ENCODE measurements at regions not wholly inside any gene's neighbourhood (a gene's known extent, or its start where the extent isn't known, plus 50 kb on each side); places are given as distances from the start of the nearest gene placed in this dataset.
"Not testable (repeated sequence)": the region's sequence is repeated elsewhere in the genome, so short reads cannot be mapped to it uniquely, and the experiment has no call there.

- Histone ChIP-seq H3K9ac (ENCODE audit: low read depth in 1 of 2, low read length in 2 of 2) (no peak overlapping the region), H3K4me3 (ENCODE audit: low read depth in 1 of 3, low read length in 3 of 3) (no peak overlapping the region), H3K27me3 (ENCODE audit: control insufficient read depth in 4 of 4, insufficient read depth in 4 of 4, low read length in 3 of 4) (no peaks in the 10 kb centered on the region), H3K27ac (ENCODE audit: low read depth in 1 of 2, low read length in 2 of 2) (no peak overlapping the region), H3K36me3 (ENCODE audit: control insufficient read depth in 4 of 4, insufficient read depth in 3 of 4, low read depth in 1 of 4, low read length in 3 of 4) (no peaks in the 10 kb centered on the region), H3K4me1 (ENCODE audit: control insufficient read depth in 4 of 4, insufficient read depth in 4 of 4, low read length in 3 of 4) (no peaks in the 10 kb centered on the region), H3K9me3 (ENCODE audit: control insufficient read depth in 4 of 4, low read length in 3 of 4) (no peaks in the 10 kb centered on the region)
- no peak for DNase-seq (ENCODE audit: low spot score)
- no peak for TF ChIP-seq FOXA1 (IDR thresholded peaks at IDR 0.05)
- TF ChIP-seq TAF1 (conservative IDR thresholded peaks at IDR 0.05): no peak
- TF ChIP-seq HNF4A (conservative IDR thresholded peaks at IDR 0.05): no peak
- TF ChIP-seq, protein P1, sequence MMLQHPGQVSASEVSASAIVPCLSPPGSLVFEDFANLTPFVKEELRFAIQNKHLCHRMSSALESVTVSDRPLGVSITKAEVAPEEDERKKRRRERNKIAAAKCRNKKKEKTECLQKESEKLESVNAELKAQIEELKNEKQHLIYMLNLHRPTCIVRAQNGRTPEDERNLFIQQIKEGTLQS (IDR thresholded peaks at IDR 0.05): no peak
- TF ChIP-seq RXRA (IDR thresholded peaks at IDR 0.05): no peak
- no peak for TF ChIP-seq EGR1 (IDR thresholded peaks at IDR 0.05; ENCODE audit: low read depth in 2 of 2)
- TF ChIP-seq, protein P2, sequence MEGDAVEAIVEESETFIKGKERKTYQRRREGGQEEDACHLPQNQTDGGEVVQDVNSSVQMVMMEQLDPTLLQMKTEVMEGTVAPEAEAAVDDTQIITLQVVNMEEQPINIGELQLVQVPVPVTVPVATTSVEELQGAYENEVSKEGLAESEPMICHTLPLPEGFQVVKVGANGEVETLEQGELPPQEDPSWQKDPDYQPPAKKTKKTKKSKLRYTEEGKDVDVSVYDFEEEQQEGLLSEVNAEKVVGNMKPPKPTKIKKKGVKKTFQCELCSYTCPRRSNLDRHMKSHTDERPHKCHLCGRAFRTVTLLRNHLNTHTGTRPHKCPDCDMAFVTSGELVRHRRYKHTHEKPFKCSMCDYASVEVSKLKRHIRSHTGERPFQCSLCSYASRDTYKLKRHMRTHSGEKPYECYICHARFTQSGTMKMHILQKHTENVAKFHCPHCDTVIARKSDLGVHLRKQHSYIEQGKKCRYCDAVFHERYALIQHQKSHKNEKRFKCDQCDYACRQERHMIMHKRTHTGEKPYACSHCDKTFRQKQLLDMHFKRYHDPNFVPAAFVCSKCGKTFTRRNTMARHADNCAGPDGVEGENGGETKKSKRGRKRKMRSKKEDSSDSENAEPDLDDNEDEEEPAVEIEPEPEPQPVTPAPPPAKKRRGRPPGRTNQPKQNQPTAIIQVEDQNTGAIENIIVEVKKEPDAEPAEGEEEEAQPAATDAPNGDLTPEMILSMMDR (IDR thresholded peaks at IDR 0.05; ENCODE audit: low read depth, low read length, missing input control): no peak
- no peak for TF ChIP-seq YY1 (IDR thresholded peaks at IDR 0.05)
- no peak for TF ChIP-seq REST (IDR thresholded peaks at IDR 0.05)
- TF ChIP-seq HNF4G (IDR thresholded peaks at IDR 0.05): no peak
- TF ChIP-seq JUND (IDR thresholded peaks at IDR 0.05): no peak
- TF ChIP-seq NR2F2 (IDR thresholded peaks at IDR 0.05): no peak
- TF ChIP-seq, protein P3, sequence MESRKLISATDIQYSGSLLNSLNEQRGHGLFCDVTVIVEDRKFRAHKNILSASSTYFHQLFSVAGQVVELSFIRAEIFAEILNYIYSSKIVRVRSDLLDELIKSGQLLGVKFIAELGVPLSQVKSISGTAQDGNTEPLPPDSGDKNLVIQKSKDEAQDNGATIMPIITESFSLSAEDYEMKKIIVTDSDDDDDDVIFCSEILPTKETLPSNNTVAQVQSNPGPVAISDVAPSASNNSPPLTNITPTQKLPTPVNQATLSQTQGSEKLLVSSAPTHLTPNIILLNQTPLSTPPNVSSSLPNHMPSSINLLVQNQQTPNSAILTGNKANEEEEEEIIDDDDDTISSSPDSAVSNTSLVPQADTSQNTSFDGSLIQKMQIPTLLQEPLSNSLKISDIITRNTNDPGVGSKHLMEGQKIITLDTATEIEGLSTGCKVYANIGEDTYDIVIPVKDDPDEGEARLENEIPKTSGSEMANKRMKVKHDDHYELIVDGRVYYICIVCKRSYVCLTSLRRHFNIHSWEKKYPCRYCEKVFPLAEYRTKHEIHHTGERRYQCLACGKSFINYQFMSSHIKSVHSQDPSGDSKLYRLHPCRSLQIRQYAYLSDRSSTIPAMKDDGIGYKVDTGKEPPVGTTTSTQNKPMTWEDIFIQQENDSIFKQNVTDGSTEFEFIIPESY (IDR thresholded peaks at IDR 0.05): no peak
- 87% methylated on average over 1 of the region's 1 CpG for WGBS
Observed at GRCh38 chr13:65499256-65499655, 1730.9 kb downstream of the PCDH9 start.

GRCh38 chr13:65497265-65497664 lies 1732.9 kb downstream of the PCDH9 start:
- no peaks in the 10 kb centered on the region for H3K36me3 ChIP-seq (ENCODE audit: control insufficient read depth in 4 of 4, insufficient read depth in 3 of 4, low read depth in 1 of 4, low read length in 3 of 4)
- TF ChIP-seq REST (IDR thresholded peaks at IDR 0.05): no peak
- no peak overlapping the region for H3K4me3 ChIP-seq (ENCODE audit: low read depth in 1 of 3, low read length in 3 of 3)
- H3K9ac ChIP-seq (ENCODE audit: low read depth in 1 of 2, low read length in 2 of 2): no peak overlapping the region
- no peaks in the 10 kb centered on the region for H3K4me1 ChIP-seq (ENCODE audit: control insufficient read depth in 4 of 4, insufficient read depth in 4 of 4, low read length in 3 of 4)
- no peak for DNase-seq (ENCODE audit: low spot score)
- no peak overlapping the region for H3K27ac ChIP-seq (ENCODE audit: low read depth in 1 of 2, low read length in 2 of 2)
- no peaks in the 10 kb centered on the region for H3K9me3 ChIP-seq (ENCODE audit: control insufficient read depth in 4 of 4, low read length in 3 of 4)
- no peaks in the 10 kb centered on the region for H3K27me3 ChIP-seq (ENCODE audit: control insufficient read depth in 4 of 4, insufficient read depth in 4 of 4, low read length in 3 of 4)

- not testable (repeated sequence) for H3K9me3 ChIP-seq (ENCODE audit: control insufficient read depth in 4 of 4, low read length in 3 of 4); DNase-seq (ENCODE audit: low spot score); H3K4me1 ChIP-seq (ENCODE audit: control insufficient read depth in 4 of 4, insufficient read depth in 4 of 4, low read length in 3 of 4); H3K36me3 ChIP-seq (ENCODE audit: control insufficient read depth in 4 of 4, insufficient read depth in 3 of 4, low read depth in 1 of 4, low read length in 3 of 4); H3K4me3 ChIP-seq (ENCODE audit: low read depth in 1 of 3, low read length in 3 of 3); H3K9ac ChIP-seq (ENCODE audit: low read depth in 1 of 2, low read length in 2 of 2); H3K27me3 ChIP-seq (ENCODE audit: control insufficient read depth in 4 of 4, insufficient read depth in 4 of 4, low read length in 3 of 4); H3K27ac ChIP-seq (ENCODE audit: low read depth in 1 of 2, low read length in 2 of 2)
- 52% methylated on average over 1 of the region's 1 CpG for WGBS
Observed at GRCh38 chr13:65490725-65491124, 1739.4 kb downstream of the PCDH9 start.

Measured in liver (tissue), 8 donors.